Ecto neural progenitor cell (in vitro differentiated cells): ENCODE measurements at regions not wholly inside any gene's neighbourhood (a gene's known extent, or its start where the extent isn't known, plus 50 kb on each side); places are given as distances from the start of the nearest gene placed in this dataset.
A peak's percentile ranks its signal among the peaks of the same experiment; 100 is the strongest.

Experiments
- DNase-seq: peaks from one replicate; pipeline ENCODE4 v3.0.0-alpha.2; 2018; ENCODE audit warnings: low spot score

DNA sequence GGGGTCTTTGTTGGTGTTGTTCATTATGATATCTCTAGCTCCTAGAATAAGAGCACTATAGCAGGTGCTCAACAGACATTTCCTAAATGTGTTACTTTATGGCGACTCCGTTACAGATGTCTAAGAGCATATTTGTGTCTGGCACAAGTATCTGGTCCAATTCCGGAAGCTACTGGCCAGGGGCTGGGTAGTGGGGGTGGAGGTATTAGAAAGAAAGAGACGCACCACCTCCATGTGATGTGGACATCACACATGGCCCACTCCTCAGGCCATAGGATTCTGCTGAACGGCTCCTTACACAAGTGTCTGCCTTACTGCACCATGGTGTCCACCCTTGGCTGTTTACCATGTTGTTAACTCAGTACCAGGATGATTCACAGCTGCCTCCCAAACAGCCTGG is 296.8 kb upstream of the MKI67 start:
- DNase-seq = no peak

DNA sequence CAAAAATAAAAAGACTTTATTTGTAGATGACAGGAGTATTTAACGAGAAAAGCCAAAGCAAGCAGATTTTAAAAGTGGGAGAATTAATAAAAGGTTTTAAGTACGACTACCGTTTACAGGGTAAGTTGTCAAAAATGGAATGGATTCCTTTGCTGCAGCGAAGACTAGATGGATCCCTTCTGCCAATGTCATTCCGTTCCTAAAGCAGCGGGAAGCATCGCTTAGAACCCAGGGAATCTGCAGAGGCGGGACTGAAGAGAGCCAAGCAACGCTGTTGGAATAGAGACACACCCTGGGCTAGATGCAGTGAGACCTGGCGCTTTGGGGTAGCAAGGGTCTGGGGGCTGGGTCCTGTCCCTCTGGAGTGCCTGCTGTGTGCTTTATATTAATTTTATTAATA is 303.1 kb upstream of the MKI67 start:
- no peak for DNase-seq

DNA sequence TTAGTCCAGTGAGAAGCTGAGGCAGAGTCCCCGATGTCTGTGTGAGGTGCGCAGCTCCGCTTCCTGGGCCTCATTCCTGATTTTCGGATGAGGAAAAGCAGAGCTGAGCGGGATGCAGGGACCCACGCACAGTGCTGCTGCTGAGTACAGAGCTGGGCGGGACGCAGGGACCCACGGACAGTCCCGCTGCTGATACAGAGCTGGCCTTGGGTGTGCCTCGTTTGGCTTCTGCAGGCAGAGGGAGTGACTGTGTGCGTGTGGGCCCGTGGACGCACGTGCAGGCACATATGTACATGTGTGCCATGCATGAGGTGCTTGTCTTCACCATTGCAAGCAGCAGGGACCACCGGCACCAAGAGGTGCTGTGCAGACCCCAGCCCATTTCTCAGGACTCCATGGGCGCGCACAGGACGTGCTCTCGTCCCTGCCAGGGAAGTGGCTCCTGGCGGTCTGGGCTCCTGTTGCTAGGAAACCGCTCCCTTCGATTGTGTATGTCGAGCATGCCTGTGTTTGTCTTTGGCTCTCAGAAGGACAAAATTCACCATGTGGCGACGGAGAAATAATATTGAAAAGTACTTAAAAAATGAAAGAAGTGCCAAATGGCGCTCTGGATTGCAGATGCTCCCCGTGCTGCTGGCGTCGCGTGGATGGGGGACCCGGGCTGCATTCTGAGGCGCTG is 303.8 kb upstream of the MKI67 start:
- no peak for DNase-seq

DNA sequence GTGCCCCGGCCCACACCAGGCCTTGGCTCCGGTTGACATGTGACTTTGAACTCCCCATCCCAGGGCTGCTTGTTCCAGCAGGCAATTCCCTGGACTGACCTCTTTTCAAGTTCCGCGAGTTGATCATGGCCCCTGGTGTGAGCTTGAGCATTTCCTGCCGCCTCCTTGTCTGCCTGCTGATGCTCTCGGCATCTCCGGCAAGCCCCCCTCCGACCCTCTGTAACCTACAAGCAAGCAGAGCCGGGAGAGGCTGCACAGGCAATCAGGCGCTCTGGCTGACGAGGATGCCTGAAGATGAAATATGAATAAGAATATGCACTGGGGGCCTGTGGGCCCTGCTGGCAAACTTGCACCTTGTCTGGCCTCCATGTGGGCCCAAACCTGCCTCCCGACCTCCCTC is 304.9 kb upstream of the MKI67 start:
- DNase-seq = no peak

DNA sequence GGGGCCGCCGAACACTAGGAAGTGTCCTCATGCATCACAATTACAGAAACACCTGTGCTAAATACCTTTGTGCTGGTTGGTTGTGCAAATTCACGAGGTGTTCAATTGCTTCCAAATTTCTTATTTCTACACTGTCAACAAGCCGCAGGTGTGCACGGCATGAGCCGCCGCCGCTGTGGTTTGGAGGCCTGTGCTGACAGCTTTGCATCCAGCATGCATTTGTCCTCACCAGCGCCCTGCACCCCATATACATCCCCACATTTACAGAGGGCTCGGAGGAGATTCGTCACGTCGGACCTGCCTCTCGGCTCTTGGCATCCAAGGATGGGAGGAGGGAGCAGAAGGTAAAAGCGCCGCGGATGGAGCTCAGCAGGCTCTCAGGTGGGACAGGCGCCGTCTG is 305.3 kb upstream of the MKI67 start:
- DNase-seq = no peak

DNA sequence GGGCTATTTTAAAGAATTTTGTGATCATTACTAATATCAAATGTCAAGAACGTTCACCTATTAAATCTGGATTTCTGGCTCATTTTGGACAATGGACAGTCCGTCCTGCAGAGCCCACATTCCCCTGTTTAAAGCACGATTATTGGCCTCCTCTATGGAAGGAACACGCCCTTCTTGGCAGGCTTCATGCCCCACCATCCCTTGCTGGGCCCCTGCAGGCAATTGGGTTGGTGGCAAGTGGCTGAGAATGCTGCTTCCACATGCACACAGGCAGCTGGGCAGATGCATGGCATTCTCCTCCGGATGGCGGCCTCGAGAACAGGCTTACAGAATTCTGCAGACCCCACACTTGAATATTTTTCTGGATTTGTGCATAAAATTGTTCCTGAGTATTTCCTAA is 305.8 kb upstream of the MKI67 start:
- no peak for DNase-seq

DNA sequence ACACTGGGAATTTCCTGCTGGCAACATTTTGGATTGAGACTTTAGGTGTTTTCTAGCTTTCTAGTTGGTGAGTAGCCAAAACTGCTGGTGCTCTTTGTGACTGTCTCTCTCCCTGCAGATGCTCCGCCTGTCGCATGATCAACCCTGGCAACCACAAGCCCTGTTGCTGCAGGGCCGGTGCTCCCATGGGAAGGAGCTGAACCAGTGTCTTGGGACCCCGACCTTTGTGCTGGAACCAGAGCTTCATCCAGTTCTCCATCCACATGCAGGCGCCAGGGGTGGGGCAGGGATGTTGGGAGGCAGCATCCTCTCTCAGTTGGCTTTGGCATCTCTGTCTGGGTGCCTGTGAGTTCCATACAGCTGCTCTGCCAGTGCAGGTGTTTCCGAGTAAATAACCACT is 306.2 kb upstream of the MKI67 start:
- no peak for DNase-seq

DNA sequence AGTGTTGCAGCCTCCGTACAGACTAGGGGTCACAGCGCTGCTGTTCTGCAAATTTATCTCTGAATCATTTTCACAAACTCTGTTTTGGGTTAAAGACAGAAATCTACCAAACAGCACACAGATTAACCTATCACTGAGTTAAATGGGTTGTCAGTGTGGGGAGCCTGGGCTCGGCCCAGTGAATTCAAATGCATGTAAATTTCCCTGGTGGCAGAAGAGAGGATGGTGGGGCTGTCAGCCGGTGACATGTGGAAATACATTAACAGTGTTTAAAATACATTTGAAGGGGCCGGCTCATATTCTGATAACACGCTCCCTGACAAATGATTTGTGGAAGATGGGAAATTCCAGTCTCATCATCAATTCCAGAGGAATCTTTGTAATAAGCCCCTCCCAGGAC is 309.6 kb upstream of the MKI67 start:
- DNase-seq = no peak

DNA sequence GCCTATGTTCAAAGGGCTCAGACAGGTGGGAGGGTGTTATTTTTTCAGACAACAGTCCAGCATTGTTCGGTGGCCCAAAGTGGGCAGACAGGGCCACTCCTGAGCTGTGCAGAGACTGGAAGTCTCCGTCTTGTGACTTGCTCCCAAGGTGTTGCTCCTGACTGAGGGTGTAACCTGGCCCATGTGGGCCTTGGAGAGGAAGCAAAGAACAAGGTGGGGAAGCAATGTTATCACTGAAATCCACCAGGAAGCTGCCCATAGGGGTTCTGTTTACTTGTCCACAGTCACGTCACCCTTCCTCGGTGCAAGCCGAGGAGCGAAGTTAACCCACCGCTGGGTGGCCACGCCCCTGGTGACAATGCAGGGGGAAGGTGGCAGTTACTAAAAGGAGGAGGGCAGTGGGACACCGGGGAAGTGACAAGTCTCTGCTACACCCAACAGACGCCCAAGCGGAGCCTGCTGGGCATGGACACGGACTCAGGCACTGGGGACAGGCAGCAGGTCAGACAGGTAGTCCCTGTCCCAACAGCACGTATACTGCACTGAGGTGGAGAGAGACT is 311.6 kb upstream of the MKI67 start:
- DNase-seq = peak; percentile 34

DNA sequence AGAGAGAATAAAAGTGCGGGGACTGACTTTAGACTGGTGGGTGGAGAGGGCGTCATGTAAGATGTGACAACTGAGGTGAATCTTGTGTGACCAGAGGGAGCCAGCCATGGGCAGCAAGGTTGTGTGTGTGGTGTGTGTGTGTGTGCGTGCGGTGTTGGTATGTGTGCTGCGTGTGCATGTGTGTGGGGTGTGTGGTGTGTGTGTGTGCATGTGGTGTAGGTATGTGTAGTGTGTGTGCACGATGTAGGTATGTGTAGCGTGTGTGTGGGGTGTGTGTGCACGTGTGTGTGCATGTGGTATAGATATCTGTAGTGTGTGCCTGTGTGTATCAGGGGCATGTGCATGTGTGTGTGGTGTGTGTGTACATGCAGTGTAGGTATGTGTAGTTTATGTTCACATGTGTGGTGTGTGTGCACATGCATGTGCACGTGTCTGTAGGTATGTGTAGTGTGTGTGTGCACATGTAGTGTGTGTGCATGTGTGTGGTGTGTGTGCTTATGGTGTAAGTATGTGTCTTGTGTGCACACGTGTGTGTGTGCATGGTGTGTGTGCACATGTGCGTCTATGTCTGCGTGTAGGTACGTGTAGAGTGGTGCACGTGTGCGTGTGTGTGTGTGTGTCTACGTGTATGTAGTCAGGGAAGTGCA is 312.3 kb upstream of the MKI67 start:
- DNase-seq = peak; percentile 34

DNA sequence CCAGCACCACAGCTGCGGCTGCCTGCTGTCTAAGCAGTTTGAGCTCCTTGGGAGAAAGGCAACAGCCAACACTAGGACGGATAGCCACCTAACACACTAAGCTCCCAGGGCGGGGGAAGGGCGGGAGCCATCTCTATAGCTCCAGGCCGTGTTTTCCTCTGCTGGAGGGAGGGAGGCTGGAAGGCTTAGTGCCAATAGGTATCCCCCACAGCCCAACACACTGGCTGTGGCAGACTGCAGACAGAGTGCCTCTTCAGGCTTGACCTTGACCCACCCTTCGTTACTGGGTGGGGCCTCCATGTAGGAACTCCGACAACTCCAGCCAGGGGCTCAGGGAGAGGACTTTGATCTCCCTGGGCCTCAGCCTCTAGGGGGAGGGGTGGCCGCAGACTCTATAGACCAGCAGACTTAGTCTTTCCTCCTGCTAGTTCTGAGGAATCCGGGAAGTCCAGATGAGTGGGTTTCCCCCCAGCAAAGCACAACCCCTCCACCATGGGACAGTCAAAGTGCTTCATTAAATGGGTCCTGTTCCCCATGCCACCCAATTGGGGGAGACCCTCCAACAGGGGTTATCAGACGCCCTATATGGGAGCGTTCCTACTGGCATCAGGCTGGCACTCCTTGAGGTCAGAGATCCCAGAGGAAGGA is 314.4 kb upstream of the MKI67 start:
- peak; percentile 66 for DNase-seq

DNA sequence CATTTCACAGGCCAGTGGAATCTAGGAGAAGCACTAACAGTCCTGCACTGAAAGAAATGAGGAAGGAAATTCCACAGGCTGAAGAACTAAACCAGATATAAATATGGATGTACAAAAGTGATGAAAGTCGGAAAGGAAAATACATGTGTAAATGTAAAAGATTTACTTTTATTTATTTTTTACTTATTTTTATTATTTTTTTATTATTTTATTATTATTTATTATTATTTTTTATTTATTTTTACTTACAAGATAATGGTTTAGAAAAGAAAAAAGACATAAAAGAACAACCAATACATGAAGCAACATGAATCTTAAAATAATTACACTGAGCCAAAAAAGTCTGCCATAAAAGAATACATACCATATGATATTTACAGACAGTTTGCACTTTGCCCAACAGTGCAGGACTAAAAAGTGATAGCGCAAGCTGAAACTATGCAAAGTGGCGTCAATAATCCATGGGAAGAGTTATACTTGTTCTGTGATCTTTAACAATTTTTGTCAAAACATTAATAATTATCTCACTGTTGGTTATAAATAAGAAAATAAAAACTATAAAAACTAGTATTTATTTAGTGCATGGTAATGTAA is 317.8 kb upstream of the MKI67 start:
- no peak for DNase-seq

DNA sequence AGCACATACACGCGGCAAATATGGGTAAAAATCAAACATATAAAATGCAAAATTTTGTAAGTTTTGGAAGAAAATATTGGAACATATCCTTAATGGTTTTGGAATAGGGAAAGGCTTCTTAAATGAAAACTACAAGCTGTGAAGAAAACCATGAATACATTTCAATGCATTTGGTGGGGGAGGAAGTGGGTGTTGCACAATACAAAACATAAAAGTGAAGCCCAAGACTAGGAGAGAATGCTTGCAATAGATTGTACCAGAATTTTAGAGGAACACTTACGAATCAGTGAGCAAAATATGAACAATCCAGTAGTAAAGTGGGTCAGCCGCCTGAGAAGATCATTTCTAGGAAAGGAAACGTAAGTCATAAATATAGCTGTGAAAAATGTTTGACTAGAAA is 322.6 kb upstream of the MKI67 start:
- DNase-seq = no peak

DNA sequence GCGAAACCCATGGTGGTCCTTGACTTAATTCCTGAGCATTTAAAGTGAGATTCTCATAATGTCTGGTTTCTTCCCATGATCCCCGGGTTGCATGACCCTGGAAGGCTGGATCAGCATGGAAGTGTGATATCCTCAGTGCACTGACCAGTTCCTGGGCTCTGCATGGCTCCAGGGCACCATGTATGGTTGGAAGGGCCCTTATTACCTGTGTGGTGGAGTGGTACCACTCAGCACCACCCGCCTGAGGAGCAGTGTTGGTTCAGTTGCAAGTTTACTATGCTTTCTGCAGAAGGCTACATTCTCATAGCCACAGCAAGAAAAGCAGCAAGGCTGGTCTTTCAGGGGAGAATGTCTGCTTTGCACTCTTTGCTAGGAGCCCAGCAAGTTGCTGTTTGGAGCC is 325.7 kb upstream of the MKI67 start:
- no peak for DNase-seq

DNA sequence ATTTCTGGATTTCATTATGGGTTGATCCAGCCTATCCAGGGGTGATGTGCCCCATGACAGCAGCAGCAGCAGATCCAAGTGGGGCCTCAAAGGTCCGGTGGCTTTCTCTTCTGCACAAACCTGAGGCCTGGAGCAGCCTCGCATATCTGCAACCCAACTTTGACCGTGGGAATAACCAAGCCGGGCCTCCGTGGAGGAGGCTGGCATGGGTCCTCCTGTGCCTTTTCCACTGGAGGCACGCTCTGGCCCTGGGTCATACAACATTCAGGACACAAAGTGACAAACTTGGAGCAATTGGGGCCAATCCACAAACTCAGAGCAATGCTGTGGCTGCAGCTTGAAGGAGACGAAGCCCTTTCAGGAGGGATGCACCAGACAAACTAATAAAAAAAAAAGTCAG is 330.0 kb upstream of the MKI67 start:
- DNase-seq = no peak

DNA sequence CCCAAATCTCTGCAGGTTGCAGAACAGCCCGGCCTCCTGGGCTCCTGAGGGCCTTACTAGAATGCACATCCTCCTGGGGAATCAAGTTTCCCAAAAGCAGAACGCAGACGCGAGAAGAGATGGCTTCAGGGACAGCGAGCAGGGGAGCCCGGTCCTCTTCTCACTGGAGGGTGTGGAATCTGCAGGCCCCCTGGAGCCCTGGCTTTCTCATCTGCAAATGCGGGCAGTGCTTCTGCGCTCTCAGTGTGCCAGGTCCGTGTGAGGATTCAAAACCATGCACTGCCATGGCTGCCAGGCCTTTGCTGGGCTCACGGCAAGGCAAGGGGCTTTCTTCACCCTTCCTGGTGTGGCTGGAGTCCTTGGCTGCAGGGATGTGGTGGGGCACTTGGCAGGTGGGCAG is 330.9 kb upstream of the MKI67 start:
- DNase-seq = no peak

DNA sequence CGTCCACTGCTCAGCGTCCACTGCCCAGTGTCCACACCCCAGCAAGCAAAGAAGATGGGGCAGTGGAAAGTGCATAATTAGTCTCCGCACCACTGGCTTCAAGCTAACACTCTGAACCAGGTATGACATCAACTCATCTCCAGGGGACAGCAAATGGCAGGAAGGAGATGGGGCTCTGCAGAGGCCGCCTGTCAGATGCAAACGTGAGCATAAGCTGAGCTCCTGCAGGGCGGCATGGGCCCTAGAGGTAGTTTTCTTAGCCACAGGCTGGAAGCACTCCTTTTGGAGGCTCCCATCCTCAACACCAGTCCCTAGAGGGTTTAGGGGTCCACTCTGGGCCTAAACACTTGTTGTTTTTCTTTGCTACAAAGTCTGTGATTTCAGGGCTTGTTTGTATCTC is 335.8 kb upstream of the MKI67 start:
- DNase-seq = no peak

DNA sequence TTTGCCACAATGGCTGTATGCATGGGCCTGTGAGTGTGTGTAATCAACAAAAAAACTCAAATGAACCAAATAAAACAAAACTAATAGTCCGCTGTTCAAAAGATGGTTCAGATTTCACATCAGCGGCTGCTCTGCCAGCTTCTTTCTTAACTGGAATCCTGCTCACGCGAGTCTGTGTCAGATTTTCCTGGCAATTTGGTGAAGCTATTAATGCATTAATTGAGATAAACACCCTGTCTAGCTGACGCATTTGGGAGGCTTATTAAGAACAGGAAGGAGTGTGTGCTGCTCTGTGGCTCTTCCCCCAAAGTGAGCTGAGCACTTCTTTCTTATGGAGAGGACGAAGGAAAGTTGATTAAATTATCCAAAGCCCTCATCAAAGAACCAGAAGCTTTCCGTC is 336.6 kb upstream of the MKI67 start:
- no peak for DNase-seq

DNA sequence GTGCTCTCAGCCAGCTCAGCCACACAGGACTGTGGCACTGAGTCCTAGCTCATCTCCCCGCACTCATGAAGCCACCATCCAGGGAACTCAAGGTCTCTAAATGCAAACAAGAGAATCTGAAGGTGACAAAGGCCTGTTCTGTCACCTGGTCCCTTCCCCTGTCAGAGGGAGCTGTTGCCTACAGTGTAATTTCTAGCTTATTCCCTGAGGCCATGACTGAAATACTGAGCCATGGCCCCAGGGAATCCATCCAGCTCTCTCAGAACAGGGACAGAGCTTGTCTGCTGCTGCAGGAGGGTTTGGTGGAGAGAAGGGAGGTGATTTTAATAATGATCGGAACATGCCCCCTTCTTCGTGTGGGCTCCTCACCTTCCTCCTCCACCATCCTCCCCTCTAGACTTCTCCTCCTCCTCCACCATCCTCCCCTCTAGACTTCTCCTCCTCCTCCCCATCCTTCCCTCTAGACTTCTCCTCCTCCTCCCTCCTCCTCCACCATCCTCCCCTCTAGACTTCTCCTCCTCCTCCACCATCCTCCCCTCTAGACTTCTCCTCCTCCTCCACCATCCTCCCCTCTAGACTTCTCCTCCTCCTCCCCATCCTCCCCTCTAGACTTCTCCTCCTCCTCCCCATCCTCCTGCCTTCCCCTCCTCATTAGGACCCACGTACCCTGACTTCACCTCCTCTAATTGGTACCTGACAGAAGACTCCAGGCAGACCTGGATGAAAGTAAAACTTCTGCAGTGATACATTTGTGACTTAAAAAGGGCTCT is 338.0 kb upstream of the MKI67 start:
- DNase-seq = no peak

DNA sequence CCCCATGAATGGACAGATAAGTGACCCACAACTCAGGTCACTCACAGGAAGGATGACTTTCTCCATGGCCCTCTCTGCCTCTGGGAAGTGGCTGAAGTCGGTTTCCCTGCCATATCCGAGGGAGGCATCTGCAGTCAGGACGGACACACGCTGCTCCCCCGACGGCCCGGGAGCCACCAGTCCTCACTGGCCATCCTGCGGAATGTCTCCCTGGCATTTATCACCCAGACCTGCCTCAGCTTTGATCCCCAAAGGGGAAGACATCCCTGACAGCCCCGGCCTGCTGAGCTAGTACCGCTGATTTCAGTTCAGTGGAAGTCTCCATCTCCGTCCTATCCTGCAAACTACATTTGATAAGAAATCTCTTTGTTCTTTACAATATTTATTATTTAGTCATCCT is 339.5 kb upstream of the MKI67 start:
- no peak for DNase-seq

DNA sequence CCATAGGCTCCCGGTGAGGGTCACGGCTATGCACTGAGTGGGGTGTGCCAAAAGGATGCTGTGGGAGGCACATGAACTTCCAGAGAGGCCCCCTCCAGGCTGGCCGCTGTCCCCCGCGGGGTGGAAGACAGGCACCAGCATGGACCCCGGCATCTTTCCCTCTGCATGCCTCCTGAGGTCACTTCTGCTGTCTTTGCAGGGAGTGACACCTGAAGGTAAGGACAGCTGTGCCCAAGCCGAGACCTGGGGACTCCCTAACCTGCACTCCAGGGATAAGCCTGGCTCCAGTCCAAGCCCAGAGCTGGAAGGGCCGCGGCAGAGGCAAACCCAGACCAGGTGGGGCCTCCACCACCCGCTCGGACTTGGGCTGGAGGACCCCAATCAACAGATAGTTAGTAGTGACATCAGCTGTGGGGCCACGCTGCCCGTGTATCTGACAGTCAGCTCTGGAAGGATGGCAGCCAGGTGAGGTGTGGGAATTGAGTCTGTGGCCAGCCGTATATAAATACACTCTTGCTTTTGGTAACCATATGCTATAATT is 340.7 kb upstream of the MKI67 start:
- DNase-seq = no peak

DNA sequence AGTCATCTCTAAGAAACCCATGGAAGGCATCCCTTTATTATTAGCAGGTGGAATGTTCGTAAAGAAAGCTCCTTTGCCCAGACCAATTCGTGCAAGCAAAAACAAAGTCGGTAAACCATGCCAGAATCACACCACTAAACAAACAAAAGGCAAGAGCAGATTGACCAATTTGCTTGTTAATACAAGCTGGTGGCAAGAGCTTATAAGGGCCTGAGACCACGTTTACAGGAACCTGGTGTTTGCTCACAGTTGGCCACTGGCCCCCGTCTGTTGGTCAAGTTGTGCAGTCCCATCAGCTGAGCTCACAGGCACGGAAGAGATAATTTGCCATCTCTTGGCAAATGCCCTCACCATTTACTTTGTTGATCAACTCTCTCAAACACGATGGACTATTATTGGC is 342.2 kb upstream of the MKI67 start:
- no peak for DNase-seq
